Choroid plexus epithelial cell (primary cell): ENCODE measurements at regions not wholly inside any gene's neighbourhood (a gene's known extent, or its start where the extent isn't known, plus 50 kb on each side); places are given as distances from the start of the nearest gene placed in this dataset.

ENCODE experiments used
- DNase-seq: peaks from one replicate; pipeline ENCODE4 v3.0.0-alpha.2; 2010; ENCODE audit warnings: low read depth
- H3K4me3 ChIP-seq: 2 replicates; pipeline ENCODE4 v1.5.1; 2011; ENCODE audit warnings: low read depth, mild to moderate bottlenecking, control low read depth, low read length, moderate library complexity
- CTCF ChIP-seq: conservative IDR thresholded peaks from 2 replicates; pipeline ENCODE4 v1.5.1; 2011; ENCODE audit warnings: low read depth, mild to moderate bottlenecking, control low read depth, inconsistent platforms, low read length, moderate library complexity

- no peak for DNase-seq
- no peak overlapping the region for H3K4me3 ChIP-seq
- no peak for TF ChIP-seq CTCF
These were observed 138.2 kb downstream of the PHETA1 start for GRCh38 chr12:111230649-111231048.

GRCh38 chr12:111228916-111229666 is 139.8 kb downstream of the PHETA1 start:
- no peak for DNase-seq
- H3K4me3 ChIP-seq = no peak overlapping the region
- no peak for TF ChIP-seq CTCF

GRCh38 chr12:111227476-111228420 is 141.1 kb downstream of the PHETA1 start:
- no peak overlapping the region for H3K4me3 ChIP-seq
- no peak for TF ChIP-seq CTCF
- no peak for DNase-seq

- DNase-seq = no peak
- H3K4me3 ChIP-seq = no peak overlapping the region
- no peak for TF ChIP-seq CTCF
These were observed 142.2 kb downstream of the PHETA1 start for GRCh38 chr12:111226680-111227079.

GRCh38 chr12:111225307-111225706 is 143.6 kb downstream of the PHETA1 start:
- no peak for DNase-seq
- no peak for TF ChIP-seq CTCF
- no peak overlapping the region for H3K4me3 ChIP-seq

- H3K4me3 ChIP-seq = no peak overlapping the region
- DNase-seq = no peak
- TF ChIP-seq CTCF = no peak
These were observed 144.5 kb downstream of the PHETA1 start for GRCh38 chr12:111224186-111225066.
